Kidney (tissue), 13 donors: ENCODE measurements at regions not wholly inside any gene's neighbourhood (a gene's known extent, or its start where the extent isn't known, plus 50 kb on each side); places are given as distances from the start of the nearest gene placed in this dataset.

Experiments
- DNase-seq, 5 donors: peaks; one replicate each; pipeline ENCODE4 v3.0.0-alpha.2; 2013 to 2020
- FAIRE-seq: peaks from 2 replicates; lab custom pipeline; 2012; peaks lifted over from hg19 to GRCh38; lab: Jason Lieb, UNC
- H3K27ac ChIP-seq, 2 donors: one replicate each; pipeline ENCODE4 v1.7.0; 2013; ENCODE audit warnings: low read depth in 2 of 2, low read length in 2 of 2, inconsistent platforms in 1 of 2
- H3K27me3 ChIP-seq: one replicate; pipeline ENCODE4 v1.7.1; 2013; ENCODE audit warnings: low read length, inconsistent platforms; ENCODE audit not compliant: control insufficient read depth, insufficient read depth
- H3K36me3 ChIP-seq, 3 donors: one replicate each; pipeline versions ENCODE4 v1.7.0 to v1.7.1; 2013; ENCODE audit warnings: low read length in 3 of 3, control low read depth in 1 of 3, inconsistent platforms in 1 of 3; ENCODE audit not compliant: insufficient read depth in 3 of 3, control insufficient read depth in 2 of 3
- H3K4me1 ChIP-seq, 3 donors: one replicate each; pipeline versions ENCODE4 v1.7.0 to v1.7.1; 2013; ENCODE audit warnings: low read length in 3 of 3, inconsistent platforms in 1 of 3, low read depth in 1 of 3; ENCODE audit not compliant: control insufficient read depth in 2 of 3, insufficient read depth in 2 of 3
- H3K4me3 ChIP-seq, 3 donors: one replicate each; pipeline versions ENCODE4 v1.7.0 to v1.8.1; 2013; ENCODE audit warnings: low read length in 3 of 3, control low read depth in 1 of 3, inconsistent platforms in 1 of 3
- H3K9ac ChIP-seq, 3 donors: one replicate each; pipeline versions ENCODE4 v1.7.0 to v1.7.1; 2013; ENCODE audit warnings: low read length in 3 of 3, control low read depth in 1 of 3, inconsistent platforms in 1 of 3
- H3K9me3 ChIP-seq, 3 donors: one replicate each; pipeline versions ENCODE4 v1.7.0 to v1.7.1; 2013; ENCODE audit warnings: low read length in 3 of 3, control low read depth in 1 of 3, inconsistent platforms in 1 of 3; ENCODE audit not compliant: control insufficient read depth in 2 of 3, insufficient read depth in 1 of 3
- CTCF ChIP-seq: IDR thresholded peaks from 3 replicates; pipeline ENCODE4 v1.5.1; 2012; ENCODE audit warnings: mild to moderate bottlenecking, moderate library complexity, borderline replicate concordance; ENCODE audit not compliant: insufficient read depth; ENCODE audit errors: extremely low read depth
- intact Hi-C: fragments of 100-400 bp; cut with DNase I; formaldehyde crosslinking; loops from one replicate; pipeline ENCODE4 v1.11.1; 2022
- donor health status: control.
- donor health status: control.
- donor health status: control.
- donor health status: control.
- donor health status: control.
- donor health status: DM: yes; HTN: yes; CAD: no.
- donor health status: Normal renal cell carcinoma (clear cell type).

- intact Hi-C loops, result no loop called here
- Histone ChIP-seq H3K9ac (no peak overlapping the region), H3K4me3 (no peak overlapping the region), H3K9me3 (no peaks in the 10 kb centered on the region), H3K4me1 (no peaks in the 10 kb centered on the region), H3K36me3 (no peaks in the 10 kb centered on the region), H3K27me3 (no peaks in the 10 kb centered on the region), H3K27ac (no peak overlapping the region)
- DNase-seq (no peak), FAIRE-seq (no peak)
- TF ChIP-seq CTCF, result no peak
These were observed 131.8 kb downstream of the TWIST2 start for GRCh38 chr2:238979636-238980035.

- intact Hi-C loops, result no loop called here
- Histone ChIP-seq H3K36me3 (no peaks in the 10 kb centered on the region), H3K27ac (no peak overlapping the region), H3K9ac (no peak overlapping the region), H3K27me3 (no peaks in the 10 kb centered on the region), H3K9me3 (no peaks in the 10 kb centered on the region), H3K4me1 (no peaks in the 10 kb centered on the region), H3K4me3 (no peak overlapping the region)
- no peak for TF ChIP-seq CTCF
- no peak for DNase-seq
- no peak for FAIRE-seq
These were observed 137.3 kb downstream of the TWIST2 start for GRCh38 chr2:238985041-238985729.

GRCh38 chr2:238985931-238986446 is 138.1 kb downstream of the TWIST2 start:
- FAIRE-seq (no peak), DNase-seq (no peak)
- no peak for TF ChIP-seq CTCF
- H3K4me1 ChIP-seq, result no peaks in the 10 kb centered on the region
- intact Hi-C loops, result no loop called here
- no peak overlapping the region for H3K9ac ChIP-seq
- H3K27ac ChIP-seq, result no peak overlapping the region
- no peaks in the 10 kb centered on the region for H3K36me3 ChIP-seq
- no peaks in the 10 kb centered on the region for H3K27me3 ChIP-seq
- no peaks in the 10 kb centered on the region for H3K9me3 ChIP-seq
- H3K4me3 ChIP-seq, result no peak overlapping the region
